GM04503 (cell line): ENCODE measurements at regions not wholly inside any gene's neighbourhood (a gene's known extent, or its start where the extent isn't known, plus 50 kb on each side); places are given as distances from the start of the nearest gene placed in this dataset.
"Not testable (repeated sequence)": the region's sequence is repeated elsewhere in the genome, so short reads cannot be mapped to it uniquely, and the experiment has no call there.

ENCODE experiments used
- DNase-seq: peaks from one replicate; pipeline ENCODE4 v3.0.0-alpha.2; 2012; ENCODE audit warnings: low read depth

GRCh38 chrX:114087543-114087942, 496.3 kb upstream of the HTR2C start:
- DNase-seq: no peak

GRCh38 chrX:114077773-114078172, 506.1 kb upstream of the HTR2C start:
- DNase-seq: no peak

GRCh38 chrX:114075073-114075673, 508.7 kb upstream of the HTR2C start:
- DNase-seq: no peak

GRCh38 chrX:114073926-114074325, 510.0 kb upstream of the HTR2C start:
- no peak for DNase-seq

GRCh38 chrX:114071412-114071811, 512.5 kb upstream of the HTR2C start:
- DNase-seq: no peak

- DNase-seq: no peak
Observed at GRCh38 chrX:114065577-114066223, 518.2 kb upstream of the HTR2C start.

- no peak for DNase-seq
Observed at GRCh38 chrX:114061226-114061625, 522.7 kb upstream of the HTR2C start.

GRCh38 chrX:114058988-114059418, 524.9 kb upstream of the HTR2C start:
- no peak for DNase-seq

- not testable (repeated sequence) for DNase-seq
Observed at GRCh38 chrX:114057422-114057821, 526.5 kb upstream of the HTR2C start.

GRCh38 chrX:114051667-114052315, 532.1 kb upstream of the HTR2C start:
- DNase-seq: no peak

GRCh38 chrX:114050075-114050796, 533.6 kb upstream of the HTR2C start:
- DNase-seq: no peak

GRCh38 chrX:114049063-114049462, 534.8 kb upstream of the HTR2C start:
- DNase-seq: no peak

- no peak for DNase-seq
Observed at GRCh38 chrX:114047558-114047957, 536.3 kb upstream of the HTR2C start.

- DNase-seq: no peak
Observed at GRCh38 chrX:114046695-114047279, 537.1 kb upstream of the HTR2C start.

GRCh38 chrX:114041470-114041869, 542.4 kb upstream of the HTR2C start:
- not testable (repeated sequence) for DNase-seq

GRCh38 chrX:114040661-114041269, 543.1 kb upstream of the HTR2C start:
- not testable (repeated sequence) for DNase-seq

- not testable (repeated sequence) for DNase-seq
Observed at GRCh38 chrX:114040111-114040510, 543.8 kb upstream of the HTR2C start.

GRCh38 chrX:114038358-114038757, 545.5 kb upstream of the HTR2C start:
- DNase-seq: no peak

GRCh38 chrX:114037515-114037914, 546.4 kb upstream of the HTR2C start:
- DNase-seq: no peak

- no peak for DNase-seq
Observed at GRCh38 chrX:114028907-114029662, 554.8 kb upstream of the HTR2C start.

GRCh38 chrX:114017086-114017485, 566.8 kb upstream of the HTR2C start:
- DNase-seq: no peak
